HS-5 (cell line): ENCODE measurements at regions not wholly inside any gene's neighbourhood (a gene's known extent, or its start where the extent isn't known, plus 50 kb on each side); places are given as distances from the start of the nearest gene placed in this dataset.
A peak's percentile ranks its signal among the peaks of the same experiment; 100 is the strongest.
"Not testable (repeated sequence)": the region's sequence is repeated elsewhere in the genome, so short reads cannot be mapped to it uniquely, and the experiment has no call there.

Experiments
- DNase-seq: peaks from one replicate; pipeline ENCODE4 v3.0.0-alpha.2; 2012; ENCODE audit warnings: low read depth

DNA sequence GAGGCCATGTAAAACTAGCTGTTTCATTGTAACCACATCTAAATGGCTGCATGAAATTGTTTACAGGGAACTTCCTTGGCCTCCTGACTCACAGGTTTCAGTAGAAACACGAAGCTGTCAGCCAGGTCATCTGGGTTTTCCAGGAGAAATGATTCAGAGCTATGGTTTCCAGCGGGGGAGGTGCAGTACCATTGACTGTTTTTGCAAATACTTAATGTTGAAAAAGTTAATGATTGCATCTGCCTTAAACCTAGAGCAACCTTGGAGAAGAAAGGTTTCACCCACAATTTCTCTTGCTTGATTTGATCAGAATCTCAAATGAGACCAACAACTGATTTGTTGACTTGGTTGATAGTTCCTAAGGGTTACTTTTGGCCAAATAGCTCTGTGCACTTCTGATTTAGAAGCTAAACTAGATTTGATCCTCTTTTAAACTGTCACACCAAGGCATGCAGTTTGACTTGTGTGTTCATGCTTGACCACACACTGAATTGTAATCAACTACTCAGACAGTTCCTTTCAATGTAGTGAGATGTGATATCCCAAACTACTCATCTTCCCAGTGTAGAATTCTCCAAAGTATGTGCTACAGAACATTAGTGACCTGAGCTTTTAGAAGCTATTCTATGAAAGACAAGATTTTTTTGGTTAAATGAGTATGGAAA is 193.5 kb upstream of the CHST9 start:
- DNase-seq = peak; percentile 69

GRCh38 chr18:27377251-27377650 is 192.1 kb upstream of the CHST9 start:
- peak; percentile 4 for DNase-seq

- DNase-seq = no peak
These were observed 187.3 kb upstream of the CHST9 start for GRCh38 chr18:27372386-27372785.

DNA sequence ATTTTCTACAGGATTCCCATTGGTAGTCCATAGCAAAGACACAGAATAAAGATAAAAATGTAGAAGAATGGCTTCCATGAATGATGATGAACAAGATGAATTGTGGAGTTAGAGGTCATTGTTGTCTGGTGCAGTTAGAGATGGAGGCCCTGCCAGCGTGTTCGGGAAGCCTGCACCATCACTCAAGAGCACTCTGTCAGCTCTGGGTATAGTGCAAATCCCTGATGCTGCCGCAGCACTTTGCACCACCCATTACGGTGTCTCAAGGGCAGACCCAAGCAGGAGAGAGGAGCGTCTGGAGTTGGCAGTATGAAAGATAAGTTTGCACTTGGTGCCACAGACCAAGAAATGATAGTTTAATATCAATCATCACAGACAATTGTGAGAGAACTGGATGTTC is 181.6 kb upstream of the CHST9 start:
- DNase-seq = no peak

- DNase-seq = no peak
These were observed 181.0 kb upstream of the CHST9 start for GRCh38 chr18:27366151-27366550.

DNA sequence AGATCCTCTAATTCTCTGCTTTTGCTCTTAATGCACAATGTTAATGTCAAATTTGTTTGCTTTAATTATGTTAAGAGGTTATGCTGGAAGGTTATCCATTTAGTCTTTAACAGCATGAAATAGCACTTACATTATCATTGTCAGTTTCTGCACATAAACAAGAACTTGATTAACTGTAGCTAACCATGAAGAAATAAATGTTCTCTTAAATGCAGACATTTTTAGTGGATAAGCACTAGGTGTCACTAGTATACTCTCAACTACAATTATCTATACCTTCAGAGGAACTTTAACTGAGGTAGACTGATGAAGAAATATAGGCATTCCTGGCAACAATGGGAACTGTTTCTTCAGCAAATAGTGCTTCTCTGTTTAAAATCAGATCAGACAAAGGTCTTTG is 178.8 kb upstream of the CHST9 start:
- DNase-seq = peak; percentile 6

- no peak for DNase-seq
These were observed 176.4 kb upstream of the CHST9 start for GRCh38 chr18:27361477-27361876.

GRCh38 chr18:27355308-27355707 is 170.2 kb upstream of the CHST9 start:
- DNase-seq = no peak

- DNase-seq = no peak
These were observed 168.2 kb upstream of the CHST9 start for GRCh38 chr18:27353273-27353672.

DNA sequence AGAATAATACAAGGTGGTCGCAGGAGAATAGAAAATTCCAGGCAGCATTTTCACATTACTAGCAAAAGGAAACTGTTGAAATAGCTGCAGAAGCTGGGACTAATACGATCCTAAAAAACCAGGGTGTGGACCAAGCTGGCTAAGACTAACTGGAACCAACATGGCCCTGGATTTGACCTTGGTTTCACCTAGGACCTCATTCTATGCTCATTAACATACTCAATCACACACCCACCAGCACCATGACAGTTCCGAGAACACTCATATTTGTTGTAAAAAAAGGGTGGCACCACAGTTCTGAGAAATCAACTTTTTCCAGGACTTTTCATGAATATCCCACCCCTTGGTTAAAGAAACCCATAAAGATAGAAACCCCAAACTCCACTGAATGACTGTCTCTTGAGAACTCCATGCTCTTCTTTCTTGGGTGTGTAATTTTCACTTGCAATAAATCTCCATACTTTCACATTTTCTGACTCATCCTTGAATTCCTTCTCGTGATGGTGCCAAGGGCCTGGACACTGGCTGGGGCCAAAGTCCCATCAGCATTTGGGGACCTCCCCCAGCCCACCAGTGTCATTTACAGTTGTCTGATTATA is 164.3 kb upstream of the CHST9 start:
- DNase-seq = no peak

DNA sequence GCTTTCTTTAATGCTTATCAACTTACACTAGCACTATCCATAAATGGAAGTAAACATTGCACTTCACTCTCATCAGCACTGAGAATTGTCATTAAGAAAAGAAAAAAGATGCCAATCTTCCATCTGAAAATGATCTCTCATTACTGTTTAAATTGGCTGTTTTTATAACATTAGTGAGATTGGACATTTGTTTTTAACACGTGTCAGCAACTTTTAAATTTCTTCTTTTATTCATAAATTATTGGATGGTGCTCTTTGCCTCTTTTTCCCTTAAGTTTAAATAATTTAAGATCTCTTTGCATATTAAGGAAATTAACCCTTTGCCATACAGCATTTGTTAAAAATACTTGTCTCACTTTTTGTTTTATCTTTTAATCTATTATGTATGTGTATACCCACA is 146.5 kb upstream of the CHST9 start:
- DNase-seq = no peak

DNA sequence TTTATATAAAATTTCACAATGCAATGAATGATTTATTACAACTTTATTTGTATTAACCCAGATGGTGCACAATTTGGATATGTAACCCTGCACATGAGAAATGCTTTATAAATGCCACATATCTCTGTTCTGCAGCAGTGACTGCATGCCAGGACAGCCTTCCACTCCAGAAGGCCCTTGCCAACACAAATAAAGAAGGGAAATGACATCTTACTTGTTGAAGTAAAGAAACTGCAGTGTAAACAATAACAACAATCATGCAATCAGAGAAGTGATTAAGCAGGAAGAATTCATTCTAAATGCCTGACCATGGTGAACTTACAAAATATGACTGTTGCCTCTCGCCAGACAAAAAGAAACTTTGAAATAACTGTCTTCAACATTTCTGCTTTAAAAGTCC is 129.9 kb upstream of the CHST9 start:
- no peak for DNase-seq

- DNase-seq = no peak
These were observed 128.6 kb upstream of the CHST9 start for GRCh38 chr18:27313678-27314077.

DNA sequence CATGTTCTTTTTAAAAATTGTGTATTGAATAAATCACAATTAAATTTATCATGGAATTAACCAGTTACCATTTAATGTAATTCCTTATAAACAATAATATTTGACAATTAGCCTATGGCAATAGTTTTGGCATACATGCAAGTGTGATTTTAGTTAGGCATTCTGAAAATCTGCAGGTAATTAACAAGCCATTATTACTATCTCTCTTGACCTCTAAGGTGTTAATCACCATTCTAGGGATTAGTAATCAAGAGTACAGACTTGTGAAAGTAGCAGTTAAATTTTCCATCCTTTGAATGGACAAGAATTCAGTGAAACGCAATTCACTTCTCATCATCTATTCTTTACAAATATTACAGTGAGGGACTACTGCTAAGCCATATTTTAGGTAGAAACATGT is 127.7 kb upstream of the CHST9 start:
- no peak for DNase-seq

- no peak for DNase-seq
These were observed 127.0 kb upstream of the CHST9 start for GRCh38 chr18:27312153-27312552.

DNA sequence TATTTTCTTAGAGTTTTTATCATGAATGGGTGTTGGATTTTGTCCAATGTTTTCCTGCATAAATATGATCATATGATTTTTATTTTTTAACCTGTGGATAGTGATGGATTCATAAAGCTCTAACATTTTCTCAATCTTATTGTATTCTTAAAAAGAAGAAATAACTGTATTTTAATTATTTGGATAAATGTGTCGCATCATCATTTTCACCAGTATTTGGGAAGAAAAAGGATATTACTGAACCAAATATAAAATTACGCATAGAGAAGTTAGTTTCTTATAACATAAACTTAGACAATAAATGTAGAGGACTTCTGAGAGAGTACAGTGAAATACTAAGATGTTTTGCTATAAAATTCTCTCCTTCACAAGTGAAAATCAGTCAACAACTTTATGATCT is 126.0 kb upstream of the CHST9 start:
- DNase-seq = no peak

GRCh38 chr18:27301615-27302378 is 116.7 kb upstream of the CHST9 start:
- no peak for DNase-seq

DNA sequence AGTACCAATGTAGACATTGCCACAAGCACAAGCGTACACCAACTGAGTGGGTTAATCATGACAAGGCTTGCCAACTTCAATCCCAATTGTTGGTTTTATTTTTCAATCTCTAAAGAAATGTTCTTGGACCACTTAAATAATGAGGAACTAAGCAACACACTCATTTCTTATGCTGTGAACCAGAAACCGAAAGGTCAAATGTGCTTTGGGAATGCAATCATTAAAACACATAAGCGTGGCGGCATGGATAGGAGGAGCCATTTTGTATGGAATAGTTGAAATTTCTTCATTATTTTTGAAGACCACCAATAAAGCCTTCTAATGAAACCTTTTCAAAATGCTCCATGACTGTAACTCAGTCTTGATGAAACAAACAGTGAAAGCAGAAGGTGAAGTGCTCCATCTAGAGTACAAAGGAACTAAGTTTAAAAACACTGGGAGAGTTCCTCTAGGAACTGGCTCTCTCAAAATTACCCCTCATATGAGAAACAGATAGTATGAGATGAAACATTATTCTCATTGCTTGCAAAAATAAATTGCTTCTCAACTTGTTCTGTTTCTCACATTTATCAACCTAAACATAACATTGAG is 113.2 kb upstream of the CHST9 start:
- DNase-seq = peak; percentile 1

- DNase-seq = not testable (repeated sequence)
These were observed 101.0 kb upstream of the CHST9 start for GRCh38 chr18:27285973-27286562.

- no peak for DNase-seq
These were observed 93.0 kb upstream of the CHST9 start for GRCh38 chr18:27278131-27278530.

DNA sequence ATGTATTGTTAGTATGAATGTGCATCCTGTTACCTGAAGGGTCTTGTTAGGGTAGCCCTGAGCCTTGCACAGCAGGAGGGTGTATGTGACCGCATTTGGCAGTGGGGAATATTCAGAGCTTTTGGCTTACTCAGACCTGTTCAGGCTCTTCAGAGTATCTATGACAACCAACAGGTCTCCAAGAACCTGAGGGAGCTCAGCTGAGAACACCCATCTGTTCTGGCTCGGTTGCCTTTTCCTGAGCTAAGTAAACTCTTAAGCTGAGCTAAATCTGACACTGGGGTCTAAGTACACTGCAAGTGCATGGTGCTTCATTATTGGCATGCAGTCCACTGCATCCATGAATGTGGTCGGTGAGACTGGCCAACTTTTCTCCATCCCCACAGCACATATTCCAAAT is 92.4 kb upstream of the CHST9 start:
- DNase-seq = no peak

DNA sequence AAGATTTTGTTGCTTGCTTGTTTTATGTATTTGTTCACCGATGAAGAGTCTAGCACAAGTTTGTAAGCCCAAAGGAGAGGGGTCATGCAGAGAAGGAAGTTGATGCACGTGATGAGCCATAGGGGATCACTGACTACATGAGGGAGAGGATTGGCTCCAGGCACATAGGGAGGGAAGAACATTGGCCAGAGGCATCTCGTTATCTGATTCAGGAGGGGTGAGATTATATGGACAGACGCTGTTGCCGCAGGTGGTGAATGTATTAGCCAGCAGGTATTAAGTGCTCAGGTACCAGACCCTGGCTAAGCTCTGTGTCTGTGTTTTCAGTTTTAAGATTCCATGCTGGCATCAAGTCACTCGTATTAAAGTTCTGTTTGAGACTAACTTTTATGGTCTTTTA is 91.8 kb upstream of the CHST9 start:
- no peak for DNase-seq

GRCh38 chr18:27276479-27276878 is 91.4 kb upstream of the CHST9 start:
- no peak for DNase-seq
